Esophagus squamous epithelium (tissue), 5 donors: ENCODE measurements at regions not wholly inside any gene's neighbourhood (a gene's known extent, or its start where the extent isn't known, plus 50 kb on each side); places are given as distances from the start of the nearest gene placed in this dataset.
"Not testable (repeated sequence)": the region's sequence is repeated elsewhere in the genome, so short reads cannot be mapped to it uniquely, and the experiment has no call there.

Experiments used
- DNase-seq: peaks from one replicate; lab custom pipeline; 2025; lab: John Stamatoyannopoulos, UW
- H3K27ac ChIP-seq, 4 donors: fragments of 200-600 bp; sonication (generic); one replicate each; pipeline ENCODE4 v1.5.1; 2016 to 2019; ENCODE audit warnings: mild to moderate bottlenecking in 1 of 4
- H3K27me3 ChIP-seq, 4 donors: fragments of 200-600 bp; sonication (generic); 1 replicate in 3 of 4; 2 replicates in 1 of 4; pipeline versions ENCODE4 v1.5.1 to v1.6.0; 2017 to 2021; ENCODE audit warnings: antibody characterized with exemption in 1 of 4
- H3K36me3 ChIP-seq, 3 donors: fragments of 200-600 bp; sonication (generic); one replicate each; pipeline ENCODE4 v1.5.1; 2016 to 2019
- H3K4me1 ChIP-seq, 3 donors: fragments of 200-600 bp; sonication (generic); one replicate each; pipeline ENCODE4 v1.5.1; 2017 to 2019
- H3K4me3 ChIP-seq, 4 donors: fragments of 200-600 bp; sonication (generic); 1 replicate in 3 of 4; 2 replicates in 1 of 4; pipeline ENCODE4 v1.5.1; 2016 to 2019; ENCODE audit warnings: mild to moderate bottlenecking in 2 of 4, moderate library complexity in 1 of 4
- H3K9me3 ChIP-seq, 3 donors: fragments of 200-600 bp; sonication (generic); one replicate each; pipeline ENCODE4 v1.5.1; 2016 to 2019
- POLR2A ChIP-seq, 4 donors: fragments of 450-650 bp; IDR thresholded peaks; one replicate each; pipeline ENCODE4 v1.6.1; 2017; ENCODE audit warnings: antibody characterized with exemption in 4 of 4, mild to moderate bottlenecking in 4 of 4, moderate library complexity in 3 of 4
- WGBS, 2 donors: methylation state at CpG; one replicate each; pipeline ENCODE4 v1.1.5; 2018; 5-methylcytosine and 5-hydroxymethylcytosine counted together
- intact Hi-C: fragments of 100-400 bp; cut with DNase I; formaldehyde crosslinking; loops from one replicate; pipeline ENCODE4 v1.15.0; 2022
- TF ChIP-seq, protein P1 (sequence below), 6 experiments: fragments of 450-650 bp in 4 of 6; fragments of 200-600 bp in 2 of 6; sonication (generic) in 2 of 6; IDR thresholded peaks; one replicate each; pipeline ENCODE4 v1.5.1; 2016 to 2019; ENCODE audit warnings: antibody characterized with exemption in 6 of 6, mild to moderate bottlenecking in 4 of 6, moderate library complexity in 4 of 6
- donor health status: DM: yes; HTN: yes; CAD: no.

GRCh38 chr12:86572455-86572854 lies 316.3 kb upstream of the MGAT4C start:
- H3K27ac ChIP-seq, result no peak overlapping the region
- WGBS, 2 donors, result 5 to 12% methylated on average over 1 of the region's 1 CpG
- DNase-seq, result no peak
- no peaks in the 10 kb centered on the region for H3K4me1 ChIP-seq
- H3K36me3 ChIP-seq, result no peaks in the 10 kb centered on the region
- intact Hi-C loops, result no loop called here
- TF ChIP-seq, protein P1, sequence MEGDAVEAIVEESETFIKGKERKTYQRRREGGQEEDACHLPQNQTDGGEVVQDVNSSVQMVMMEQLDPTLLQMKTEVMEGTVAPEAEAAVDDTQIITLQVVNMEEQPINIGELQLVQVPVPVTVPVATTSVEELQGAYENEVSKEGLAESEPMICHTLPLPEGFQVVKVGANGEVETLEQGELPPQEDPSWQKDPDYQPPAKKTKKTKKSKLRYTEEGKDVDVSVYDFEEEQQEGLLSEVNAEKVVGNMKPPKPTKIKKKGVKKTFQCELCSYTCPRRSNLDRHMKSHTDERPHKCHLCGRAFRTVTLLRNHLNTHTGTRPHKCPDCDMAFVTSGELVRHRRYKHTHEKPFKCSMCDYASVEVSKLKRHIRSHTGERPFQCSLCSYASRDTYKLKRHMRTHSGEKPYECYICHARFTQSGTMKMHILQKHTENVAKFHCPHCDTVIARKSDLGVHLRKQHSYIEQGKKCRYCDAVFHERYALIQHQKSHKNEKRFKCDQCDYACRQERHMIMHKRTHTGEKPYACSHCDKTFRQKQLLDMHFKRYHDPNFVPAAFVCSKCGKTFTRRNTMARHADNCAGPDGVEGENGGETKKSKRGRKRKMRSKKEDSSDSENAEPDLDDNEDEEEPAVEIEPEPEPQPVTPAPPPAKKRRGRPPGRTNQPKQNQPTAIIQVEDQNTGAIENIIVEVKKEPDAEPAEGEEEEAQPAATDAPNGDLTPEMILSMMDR (IDR thresholded peaks at IDR 0.05), result no peak
- no peak for TF ChIP-seq POLR2A (IDR thresholded peaks at IDR 0.05)
- no peak overlapping the region for H3K4me3 ChIP-seq
- H3K9me3 ChIP-seq, result no peaks in the 10 kb centered on the region
- no peaks in the 10 kb centered on the region for H3K27me3 ChIP-seq

- 80 to 93% methylated on average over 1 to 2 of the region's 2 CpGs for WGBS, 2 donors
- H3K4me3 ChIP-seq, result no peak overlapping the region
- no peak overlapping the region for H3K27ac ChIP-seq
- no peak for DNase-seq
- TF ChIP-seq, protein P1 (IDR thresholded peaks at IDR 0.05), result no peak
- no peak for TF ChIP-seq POLR2A (IDR thresholded peaks at IDR 0.05)
- no peaks in the 10 kb centered on the region for H3K36me3 ChIP-seq
- H3K9me3 ChIP-seq, result peaks cover 0 to 5% (median 0%) of the 10 kb centered on the region in 3 donors
- no peaks in the 10 kb centered on the region for H3K27me3 ChIP-seq
- no peaks in the 10 kb centered on the region for H3K4me1 ChIP-seq
- intact Hi-C loops, result no loop called here
Observed at GRCh38 chr12:86565038-86565437, 308.8 kb upstream of the MGAT4C start.

- H3K9me3 ChIP-seq, H3K27me3 ChIP-seq, intact Hi-C loops, DNase-seq, H3K4me1 ChIP-seq, H3K36me3 ChIP-seq, H3K27ac ChIP-seq, H3K4me3 ChIP-seq: not testable (repeated sequence)
- WGBS, 2 donors, result 41 to 46% methylated on average over 5 of the region's 5 CpGs
Observed at GRCh38 chr12:86555491-86555890, 299.3 kb upstream of the MGAT4C start.

GRCh38 chr12:86551146-86551571 lies 295.0 kb upstream of the MGAT4C start:
- H3K27ac ChIP-seq, result no peak overlapping the region
- H3K36me3 ChIP-seq, result no peaks in the 10 kb centered on the region
- no peaks in the 10 kb centered on the region for H3K27me3 ChIP-seq
- H3K4me1 ChIP-seq, result no peaks in the 10 kb centered on the region
- TF ChIP-seq, protein P1 (IDR thresholded peaks at IDR 0.05), result no peak
- no peak for TF ChIP-seq POLR2A (IDR thresholded peaks at IDR 0.05)
- H3K9me3 ChIP-seq, result no peaks in the 10 kb centered on the region
- 33% methylated on average over 1 of the region's 1 CpG; no CpG with 5 or more reads in 1 of the 2 donors for WGBS, 2 donors
- intact Hi-C loops, result no loop called here
- no peak overlapping the region for H3K4me3 ChIP-seq
- no peak for DNase-seq

GRCh38 chr12:86550218-86551145 lies 294.3 kb upstream of the MGAT4C start:
- Histone ChIP-seq H3K4me1 (no peaks in the 10 kb centered on the region), H3K9me3 (no peaks in the 10 kb centered on the region), H3K27me3 (no peaks in the 10 kb centered on the region), H3K27ac (no peak overlapping the region), H3K4me3 (no peak overlapping the region), H3K36me3 (no peaks in the 10 kb centered on the region)
- WGBS, 2 donors, result 82 to 93% methylated on average over 2 to 4 of the region's 7 CpGs
- TF ChIP-seq POLR2A (IDR thresholded peaks at IDR 0.05), result no peak
- TF ChIP-seq, protein P1 (IDR thresholded peaks at IDR 0.05), result no peak
- no peak for DNase-seq
- intact Hi-C loops, result no loop called here
